HCT116 (cell line): ENCODE measurements at regions not wholly inside any gene's neighbourhood (a gene's known extent, or its start where the extent isn't known, plus 50 kb on each side); places are given as distances from the start of the nearest gene placed in this dataset.

Source experiments
- ATAC-seq: fragments of 200-7000 bp; cut with Tn5 transposase; 2 replicates; pipeline ENCODE4 v1.9.1; 2020; ENCODE audit warnings: mild to moderate bottlenecking, moderate library complexity
- BruUV-seq: library from RNA; stranded (reverse); fragments of 400-500 nt; replicated peaks from 2 replicates; lab custom pipeline; 2021; lab: Mats Ljungman, UMichigan
- CTCF ChIA-PET: fragments of 300-600 bp; sonication (Branson Sonifier 250); formaldehyde crosslinking; loops from one replicate; lab custom pipeline; 2021; ENCODE audit warnings: antibody characterized with exemption; lab: Charles Lee
- POLR2A ChIA-PET: fragments of 300-600, 350-600 bp; sonication (Branson Sonifier 250); formaldehyde crosslinking; loops from one replicate; lab custom pipeline; 2021; ENCODE audit warnings: antibody characterized with exemption; lab: Charles Lee
- RAD21 ChIA-PET, 2 experiments: fragments of 300-600 bp; sonication (Branson Sonifier 250); formaldehyde crosslinking; loops; one replicate each; lab custom pipeline; 2023; ENCODE audit warnings: low total read pairs in 2 of 2; ENCODE audit not compliant: uncharacterized antibody in 2 of 2, unreplicated experiment in 2 of 2, low non-redundant PET in 1 of 2; lab: Charles Lee
- DNase-seq: peaks from one replicate; pipeline ENCODE4 v3.0.0-alpha.2; 2010; ENCODE audit warnings: low read depth, low spot score
- H2AFZ ChIP-seq: fragments of 200-600 bp; shearing (Covaris generic), sonication (generic); 2 replicates; pipeline ENCODE4 v1.6.1; 2017; ENCODE audit warnings: low read depth, mixed run types, mixed read lengths, antibody characterized with exemption, low read length; ENCODE audit not compliant: poor library complexity, severe bottlenecking
- H3K27ac ChIP-seq: 2 replicates; pipeline ENCODE4 v1.5.1; 2012; ENCODE audit warnings: low read depth, low read length
- H3K27me3 ChIP-seq: fragments of 200-600 bp; sonication (generic); 2 replicates; pipeline ENCODE4 v1.6.1; 2016; ENCODE audit warnings: mixed run types, low read length, mixed read lengths; ENCODE audit not compliant: insufficient read depth
- H3K36me3 ChIP-seq, 2 experiments: fragments of 200-500 bp in 1 of 2; fragments of 200-600 bp in 1 of 2; sonication (Bioruptor generic) in 1 of 2; sonication (generic) in 1 of 2; 2 replicates each; pipeline versions ENCODE4 v1.5.1 to v1.6.1; 2014 to 2016; ENCODE audit warnings: low read length in 2 of 2, inconsistent platforms in 1 of 2, mixed read lengths in 1 of 2, mixed run types in 1 of 2; ENCODE audit not compliant: insufficient read depth in 2 of 2, control insufficient read depth in 1 of 2
- H3K4me1 ChIP-seq, 2 experiments: fragments of 200-600 bp in 1 of 2; sonication (generic) in 1 of 2; 2 replicates each; pipeline versions ENCODE4 v1.5.1 to v1.6.1; 2012 to 2017; ENCODE audit warnings: low read length in 2 of 2, inconsistent platforms in 1 of 2, mild to moderate bottlenecking in 1 of 2, mixed read lengths in 1 of 2, mixed run types in 1 of 2, moderate library complexity in 1 of 2; ENCODE audit not compliant: insufficient read depth in 2 of 2, control insufficient read depth in 1 of 2
- H3K4me2 ChIP-seq: fragments of 200-600 bp; sonication (generic); 2 replicates; pipeline ENCODE4 v1.6.1; 2017; ENCODE audit warnings: mixed run types, low read length, mixed read lengths
- H3K4me3 ChIP-seq, 2 experiments: fragments of 200-600 bp in 1 of 2; sonication (generic) in 1 of 2; replicated peaks in 1 of 2; 2 replicates each; pipeline ENCODE4 v1.5.1; 2011 to 2016; ENCODE audit warnings: low read length in 2 of 2, control low read depth in 1 of 2, low read depth in 1 of 2, mild to moderate bottlenecking in 1 of 2, mixed read lengths in 1 of 2, mixed run types in 1 of 2
- H3K79me2 ChIP-seq: fragments of 200-600 bp; sonication (generic); 2 replicates; pipeline ENCODE4 v1.6.1; 2017; ENCODE audit warnings: mild to moderate bottlenecking, mixed run types, low read length, moderate library complexity, mixed read lengths; ENCODE audit not compliant: insufficient read depth
- H3K9ac ChIP-seq: fragments of 200-600 bp; sonication (generic); 2 replicates; pipeline ENCODE4 v1.6.1; 2016; ENCODE audit warnings: low read length, mixed read lengths
- H3K9me2 ChIP-seq: fragments of 200-600 bp; sonication (generic), shearing (Covaris generic); 2 replicates; pipeline ENCODE4 v1.6.1; 2017; ENCODE audit warnings: mixed run types, mild to moderate bottlenecking, moderate library complexity; ENCODE audit not compliant: insufficient read depth
- H3K9me3 ChIP-seq, 2 experiments: fragments of 200-500 bp in 1 of 2; fragments of 200-600 bp in 1 of 2; sonication (Bioruptor generic) in 1 of 2; sonication (generic) in 1 of 2; 2 replicates each; pipeline ENCODE4 v1.6.1; 2014 to 2017; ENCODE audit warnings: low read length in 2 of 2, mixed read lengths in 2 of 2, inconsistent platforms in 1 of 2, low read depth in 1 of 2, mild to moderate bottlenecking in 1 of 2, mixed run types in 1 of 2, moderate library complexity in 1 of 2; ENCODE audit not compliant: control insufficient read depth in 1 of 2, insufficient read depth in 1 of 2
- H4K20me1 ChIP-seq: fragments of 200-600 bp; sonication (generic), shearing (Covaris generic); 2 replicates; pipeline ENCODE4 v1.6.1; 2017; ENCODE audit warnings: mixed run types, mild to moderate bottlenecking, moderate library complexity; ENCODE audit not compliant: insufficient read depth
- CBX3 ChIP-seq: IDR thresholded peaks from 2 replicates; pipeline ENCODE4 v1.6.1; 2012; ENCODE audit warnings: low read depth
- CEBPB ChIP-seq: IDR thresholded peaks from 2 replicates; pipeline ENCODE4 v1.6.1; 2012; ENCODE audit warnings: low read depth
- CTCF ChIP-seq, 3 experiments: fragments of 200-600 bp in 1 of 3; sonication (generic) in 1 of 3; IDR thresholded peaks in 2 of 3; conservative IDR thresholded peaks in 1 of 3; 2 replicates each; pipeline ENCODE4 v1.5.1; 2012 to 2017; ENCODE audit warnings: low read depth in 2 of 3, low read length in 2 of 3, antibody characterized with exemption in 1 of 3, borderline replicate concordance in 1 of 3, control low read depth in 1 of 3, mild to moderate bottlenecking in 1 of 3, mixed read lengths in 1 of 3, mixed run types in 1 of 3, moderate library complexity in 1 of 3; ENCODE audit not compliant: insufficient read depth in 1 of 3
- EGR1 ChIP-seq: IDR thresholded peaks from 2 replicates; pipeline ENCODE4 v1.6.1; 2012; ENCODE audit warnings: low read depth
- ELF1 ChIP-seq: IDR thresholded peaks from 2 replicates; pipeline ENCODE4 v1.6.1; 2012; ENCODE audit warnings: low read depth, borderline replicate concordance
- EZH2 ChIP-seq: fragments of 200-600 bp; sonication (generic); IDR thresholded peaks from 2 replicates; pipeline ENCODE4 v1.6.1; 2017; ENCODE audit warnings: antibody characterized with exemption, mixed run types
- EZH2phosphoT487 ChIP-seq: fragments of 200-600 bp; IDR thresholded peaks from 2 replicates; pipeline ENCODE4 v1.6.1; 2018; ENCODE audit warnings: antibody characterized with exemption, borderline replicate concordance
- FOSL1 ChIP-seq: IDR thresholded peaks from 2 replicates; pipeline ENCODE4 v1.6.1; 2012; ENCODE audit warnings: low read depth
- MAX ChIP-seq: IDR thresholded peaks from 2 replicates; pipeline ENCODE4 v1.6.1; 2012
- POLR2A ChIP-seq: IDR thresholded peaks from 2 replicates; pipeline ENCODE4 v1.7.0; 2011; ENCODE audit warnings: borderline replicate concordance; ENCODE audit not compliant: insufficient read depth, insufficient read length; ENCODE audit errors: extremely low read depth
- RAD21 ChIP-seq: IDR thresholded peaks from 2 replicates; pipeline ENCODE4 v1.6.1; 2012; ENCODE audit warnings: low read depth, mild to moderate bottlenecking
- SP1 ChIP-seq: IDR thresholded peaks from 2 replicates; pipeline ENCODE4 v1.6.1; 2012; ENCODE audit warnings: low read depth
- SRF ChIP-seq: IDR thresholded peaks from 2 replicates; pipeline ENCODE4 v1.6.1; 2012; ENCODE audit warnings: low read depth
- TCF7L2 ChIP-seq: IDR thresholded peaks from 2 replicates; pipeline ENCODE4 v1.7.0; 2011; ENCODE audit warnings: borderline replicate concordance, inconsistent platforms; ENCODE audit not compliant: insufficient read depth, insufficient read length; ENCODE audit errors: extremely low read depth
- YY1 ChIP-seq: IDR thresholded peaks from 2 replicates; pipeline ENCODE4 v1.6.1; 2011; ENCODE audit warnings: low read length, low read depth, moderate library complexity, mild to moderate bottlenecking; ENCODE audit not compliant: insufficient replicate concordance; ENCODE audit errors: extremely low read depth
- ZFX ChIP-seq: fragments of 450-650 bp; IDR thresholded peaks from 2 replicates; pipeline ENCODE4 v1.6.1; 2017
- intact Hi-C: fragments of 100-400 bp; cut with micrococcal nuclease; formaldehyde crosslinking; loops from 2 replicates; pipeline ENCODE4 v1.10.0; 2022
- TF ChIP-seq, protein P1 (sequence below): IDR thresholded peaks from 2 replicates; pipeline ENCODE4 v1.6.1; 2012

DNA sequence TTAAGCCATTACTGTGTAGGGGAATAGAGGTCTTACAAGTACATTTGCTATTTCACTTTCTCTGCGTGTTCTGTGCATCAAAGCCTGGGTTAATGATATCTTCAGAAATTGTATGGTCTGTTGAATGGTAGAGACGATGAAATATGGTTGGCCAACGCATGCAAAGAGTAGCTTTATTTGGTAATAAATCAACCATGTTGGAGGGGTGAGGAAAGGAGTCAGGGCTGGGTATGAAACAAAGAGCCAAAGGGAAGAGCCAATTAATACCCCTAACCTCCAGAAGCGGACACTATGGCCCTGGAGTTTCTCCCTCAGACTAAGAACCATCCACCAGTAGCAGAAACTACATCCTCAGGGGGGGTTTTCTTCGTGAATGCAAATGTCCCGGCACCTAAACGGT is 1974.0 kb upstream of the WWC1 start:
- CTCF ChIA-PET: no interaction called here
- TF ChIP-seq YY1: no peak
- TF ChIP-seq ELF1: no peak
- TF ChIP-seq, protein P1, sequence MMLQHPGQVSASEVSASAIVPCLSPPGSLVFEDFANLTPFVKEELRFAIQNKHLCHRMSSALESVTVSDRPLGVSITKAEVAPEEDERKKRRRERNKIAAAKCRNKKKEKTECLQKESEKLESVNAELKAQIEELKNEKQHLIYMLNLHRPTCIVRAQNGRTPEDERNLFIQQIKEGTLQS: no peak
- TF ChIP-seq CTCF (IDR thresholded peaks at IDR 0.05 in 2 of 3, conservative IDR thresholded peaks at IDR 0.05 in 1 of 3; ENCODE audit: borderline replicate concordance in 1 of 3, insufficient read depth in 1 of 3, low read depth in 2 of 3, low read length in 2 of 3): no peak
- no peak for TF ChIP-seq POLR2A
- no peak for TF ChIP-seq SP1
- no peak for TF ChIP-seq EZH2
- TF ChIP-seq, all 23 proteins: peak for 0

GRCh38 chr5:166320920-166321480 is 1970.4 kb upstream of the WWC1 start:
- ChIA-PET CTCF (no interaction called here), POLR2A (no interaction called here), RAD21 (no interaction called here)
- Histone ChIP-seq H3K4me3 (no peak overlapping the region), H3K36me3 (no peaks in the 10 kb centered on the region), H3K9me2 (no peaks in the 10 kb centered on the region), H3K27me3 (no peaks in the 10 kb centered on the region), H3K4me1 (no peaks in the 10 kb centered on the region), H3K79me2 (no peaks in the 10 kb centered on the region), H3K4me2 (no peak overlapping the region), H3K27ac (no peak overlapping the region), H3K9me3 (peaks cover 12 to 24% of the 10 kb centered on the region in 2 experiments; a peak in 3 of 4 replicates), H4K20me1 (no peaks in the 10 kb centered on the region), H3K9ac (no peak overlapping the region), H2AFZ (no peak overlapping the region)
- intact Hi-C loops: no loop called here
- DNase-seq (no peak), ATAC-seq (no peak)
- BruUV-seq: no TSS peak
- TF ChIP-seq EZH2 (no peak), ZFX (no peak), CBX3 (no peak), CEBPB (no peak), TCF7L2 (no peak), SRF (no peak), EZH2phosphoT487 (no peak), CTCF (IDR thresholded peaks at IDR 0.05 in 2 of 3, conservative IDR thresholded peaks at IDR 0.05 in 1 of 3; ENCODE audit: borderline replicate concordance in 1 of 3, insufficient read depth in 1 of 3, low read depth in 2 of 3, low read length in 2 of 3) (no peak), EGR1 (no peak), FOSL1 (no peak), RAD21 (no peak), MAX (no peak)
- TF ChIP-seq, protein P1: no peak

More for the DNA sequence above, 1974.0 kb upstream of the WWC1 start:
- no peak overlapping the region for H3K4me2 ChIP-seq
- BruUV-seq: no TSS peak
- H3K4me1 ChIP-seq: no peaks in the 10 kb centered on the region
- DNase-seq (no peak), ATAC-seq (no peak)
- no peak overlapping the region for H3K27ac ChIP-seq
- no peak overlapping the region for H3K9ac ChIP-seq
- ChIA-PET POLR2A (no interaction called here), RAD21 (no interaction called here)
- H3K79me2 ChIP-seq: no peaks in the 10 kb centered on the region
- intact Hi-C loops: no loop called here
- H3K9me3 ChIP-seq: peaks cover 8 to 17% of the 10 kb centered on the region in 2 experiments; a peak in 3 of 4 replicates
- no peak overlapping the region for H2AFZ ChIP-seq
- H3K4me3 ChIP-seq: no peak overlapping the region
- no peaks in the 10 kb centered on the region for H3K36me3 ChIP-seq
- no peaks in the 10 kb centered on the region for H3K27me3 ChIP-seq
- no peaks in the 10 kb centered on the region for H4K20me1 ChIP-seq
- no peaks in the 10 kb centered on the region for H3K9me2 ChIP-seq
